ENCODE measurements at regions not wholly inside any gene's neighbourhood (a gene's known extent, or its start where the extent isn't known, plus 50 kb on each side); places are given as distances from the start of the nearest gene placed in this dataset.

DNA sequence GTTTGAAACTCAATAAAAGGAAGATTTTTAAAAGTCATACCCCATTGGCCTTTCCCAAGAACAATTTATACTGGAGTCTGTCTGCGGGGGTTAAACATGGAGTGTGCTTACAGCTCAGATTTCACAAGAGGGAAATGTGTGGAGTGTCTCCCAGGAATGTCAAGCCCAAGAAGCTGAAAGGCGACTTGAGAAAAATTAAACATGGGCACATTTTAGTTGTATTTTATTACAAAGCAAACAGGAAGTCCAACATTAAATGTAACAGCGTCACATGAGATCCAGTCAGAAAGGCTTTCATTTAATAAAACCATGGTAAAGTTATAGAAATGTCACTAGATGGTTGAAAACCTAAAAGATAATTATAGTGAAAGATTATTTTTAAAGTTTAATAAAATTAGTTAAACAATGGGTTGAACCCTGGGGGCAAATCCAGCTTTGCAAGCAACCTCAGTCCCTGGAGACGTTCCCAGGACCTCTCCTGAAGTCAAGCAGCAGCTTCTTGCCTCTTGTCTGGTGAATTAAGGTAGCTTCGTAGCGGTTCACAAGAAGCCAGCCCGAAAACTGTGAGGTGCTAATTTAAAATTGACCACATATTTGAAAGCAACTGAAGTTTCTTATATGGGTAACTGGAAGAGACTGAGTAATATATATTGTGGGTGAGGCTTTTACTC is 168.4 kb upstream of the EDNRA start:
- no peak for DNase-seq (ENCODE audit: low read depth)

DNA sequence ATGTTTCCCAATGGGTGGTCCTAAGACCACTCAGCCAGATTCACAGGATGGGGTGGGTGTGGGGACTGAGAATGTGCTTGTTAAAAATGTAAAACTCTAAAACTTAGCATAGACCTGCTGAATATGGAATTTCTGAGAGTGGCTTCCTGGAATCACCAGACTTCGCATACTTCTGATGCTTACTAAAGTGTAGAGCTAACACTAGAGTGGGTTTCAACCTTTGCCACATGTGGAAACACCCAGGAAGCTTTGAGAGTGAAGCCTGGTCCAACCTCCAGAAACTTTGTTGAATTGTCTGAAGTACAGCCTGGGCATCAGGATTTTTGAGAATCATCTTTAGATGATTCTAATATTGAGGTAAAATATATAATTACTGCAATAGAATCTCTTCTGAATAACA is 167.8 kb upstream of the EDNRA start:
- no peak for DNase-seq (ENCODE audit: low read depth)

DNA sequence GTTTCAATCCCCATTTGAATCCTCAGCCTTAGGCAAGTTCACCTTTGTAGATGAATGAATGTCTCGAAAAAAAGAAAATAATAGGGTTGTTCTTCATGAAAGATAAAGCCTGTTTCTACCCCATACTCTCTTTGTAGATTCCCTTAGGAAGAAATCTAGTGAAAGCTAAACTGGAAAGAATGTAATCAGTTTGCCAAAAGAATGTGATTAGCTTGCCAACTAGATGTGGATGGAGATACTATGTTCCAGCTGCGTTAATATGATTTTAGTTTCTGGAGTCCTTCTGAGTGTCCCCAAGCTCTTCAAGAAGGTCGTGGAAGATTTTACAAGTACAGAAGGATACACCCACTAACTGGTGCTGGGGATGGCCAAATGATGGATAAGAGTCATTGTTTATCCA is 162.3 kb upstream of the EDNRA start:
- no peak for DNase-seq (ENCODE audit: low read depth)

DNA sequence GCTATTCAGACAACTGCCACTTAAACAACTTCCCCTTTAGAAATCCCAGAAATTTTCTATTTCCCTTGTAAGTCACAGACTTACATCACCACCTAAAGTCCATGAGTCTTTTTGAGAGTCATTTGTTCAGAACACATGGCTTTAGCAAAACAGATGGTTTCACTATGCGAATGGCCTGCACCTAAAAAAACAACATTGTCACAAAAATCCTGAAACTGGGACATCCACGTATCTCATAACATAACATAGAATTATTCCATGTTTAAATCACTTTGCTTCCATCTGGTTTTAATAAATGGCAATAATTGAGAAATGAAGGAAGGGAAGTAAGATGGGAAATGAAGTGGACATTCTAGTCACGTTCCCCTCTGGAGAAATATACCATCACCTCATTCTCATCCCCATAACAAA is 155.3 kb upstream of the EDNRA start:
- no peak for DNase-seq (ENCODE audit: low read depth)

DNA sequence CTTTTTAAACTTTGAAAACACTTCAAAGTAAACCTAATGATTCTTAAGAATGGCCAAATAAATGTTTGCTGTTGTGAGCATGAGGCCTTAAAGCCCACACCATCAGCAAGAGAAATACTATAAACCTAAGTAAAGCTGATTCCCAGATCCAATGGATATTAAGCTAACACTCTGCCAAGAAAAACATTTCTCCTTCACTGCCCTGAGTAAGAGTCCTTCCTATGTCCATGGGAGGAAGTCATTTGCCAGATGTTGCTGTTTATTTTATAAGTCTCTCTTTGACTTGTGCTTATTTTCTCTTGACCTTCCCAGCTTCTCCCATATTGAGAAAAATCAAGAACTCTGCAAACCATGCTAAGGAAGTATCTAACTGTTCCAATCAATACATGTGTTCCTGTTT is 154.3 kb upstream of the EDNRA start:
- no peak for DNase-seq (ENCODE audit: low read depth)

DNA sequence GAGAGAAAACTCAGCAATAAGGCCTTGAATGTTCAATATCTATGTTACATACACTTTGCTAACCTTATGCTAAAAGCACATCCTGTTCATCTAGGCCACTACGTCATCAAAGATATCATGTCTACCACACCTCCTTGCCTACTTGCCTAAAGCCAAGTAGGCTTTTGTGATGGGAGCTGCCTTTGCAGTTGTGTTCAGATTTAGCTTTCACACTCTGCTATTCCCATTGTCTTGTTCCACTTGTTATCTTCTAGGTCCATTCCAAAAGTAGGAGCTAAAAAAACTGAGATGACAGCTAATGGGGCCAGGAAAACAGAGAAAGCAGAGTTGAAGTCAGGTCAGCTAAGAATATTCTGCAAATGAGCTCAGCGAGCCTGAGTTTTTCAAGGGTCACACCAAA is 153.6 kb upstream of the EDNRA start:
- no peak for DNase-seq (ENCODE audit: low read depth)

DNA sequence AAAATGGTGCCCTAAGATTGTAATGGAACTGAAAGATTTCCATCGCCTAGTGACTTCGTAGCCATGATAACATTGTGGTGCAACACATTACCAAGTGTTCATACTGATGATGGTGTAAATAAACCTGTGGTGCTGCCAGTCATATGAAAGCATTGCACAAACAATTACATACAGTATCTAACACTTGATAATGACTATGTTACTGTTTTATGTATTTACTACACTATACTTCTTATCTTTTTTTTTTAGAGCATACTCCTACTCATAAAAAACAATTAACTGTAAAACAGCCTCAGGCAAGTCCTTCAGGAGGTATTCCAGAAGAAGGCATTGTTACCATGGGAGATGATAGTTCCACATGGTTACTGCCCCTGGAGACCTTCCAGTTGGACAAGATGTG is 152.7 kb upstream of the EDNRA start:
- no peak for DNase-seq (ENCODE audit: low read depth)

DNA sequence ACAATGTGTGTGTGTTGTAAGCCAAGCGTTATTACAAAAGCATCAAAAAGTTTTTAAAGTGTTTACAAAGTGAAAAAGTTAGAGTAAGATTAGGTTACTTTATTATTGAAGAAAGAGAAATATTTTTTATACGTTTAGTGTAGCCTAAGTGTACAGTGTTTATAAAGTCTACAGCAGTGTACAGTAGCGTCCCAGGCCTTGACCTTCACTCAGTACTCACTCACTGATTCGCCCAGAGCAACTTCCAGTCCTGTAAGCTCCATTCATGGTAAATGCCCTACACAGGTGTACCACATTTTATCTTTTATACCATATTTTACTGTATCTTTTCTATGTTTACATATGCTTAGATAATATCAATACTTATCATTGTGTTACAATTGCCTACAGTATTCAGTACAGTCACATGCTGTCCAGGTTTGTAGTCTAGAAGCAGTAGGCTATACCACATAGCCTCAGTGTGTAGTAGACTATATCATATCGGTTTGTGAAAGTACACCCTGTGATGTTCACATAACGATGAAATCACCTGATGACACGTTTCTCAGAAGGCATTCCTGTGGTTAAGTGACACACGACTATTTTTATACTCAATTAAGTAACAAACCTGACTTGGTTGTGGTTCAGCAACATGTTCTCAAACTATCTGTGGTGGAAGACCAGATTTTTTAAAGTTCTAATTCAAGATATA is 152.0 kb upstream of the EDNRA start:
- DNase-seq (ENCODE audit: low read depth): no peak

DNA sequence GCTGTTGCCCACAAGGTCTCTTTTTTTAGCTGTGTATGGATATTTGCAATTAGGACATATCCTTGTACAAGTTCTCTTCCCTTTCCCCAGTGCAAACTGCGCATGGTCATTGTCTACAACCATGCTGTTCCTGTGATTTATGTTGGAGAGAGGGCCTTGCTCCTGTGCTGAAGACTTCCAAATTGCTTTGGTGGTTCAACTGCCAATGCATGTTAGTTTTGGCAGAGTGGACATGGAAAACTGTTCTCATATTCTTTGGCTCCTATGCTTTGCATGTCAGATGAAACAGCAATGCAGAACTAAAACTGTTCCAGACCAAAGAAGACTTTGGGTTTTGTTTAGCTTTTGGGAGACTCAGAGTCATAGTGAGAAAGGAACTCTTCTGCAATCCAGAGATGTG is 148.8 kb upstream of the EDNRA start:
- DNase-seq (ENCODE audit: low read depth): no peak

DNA sequence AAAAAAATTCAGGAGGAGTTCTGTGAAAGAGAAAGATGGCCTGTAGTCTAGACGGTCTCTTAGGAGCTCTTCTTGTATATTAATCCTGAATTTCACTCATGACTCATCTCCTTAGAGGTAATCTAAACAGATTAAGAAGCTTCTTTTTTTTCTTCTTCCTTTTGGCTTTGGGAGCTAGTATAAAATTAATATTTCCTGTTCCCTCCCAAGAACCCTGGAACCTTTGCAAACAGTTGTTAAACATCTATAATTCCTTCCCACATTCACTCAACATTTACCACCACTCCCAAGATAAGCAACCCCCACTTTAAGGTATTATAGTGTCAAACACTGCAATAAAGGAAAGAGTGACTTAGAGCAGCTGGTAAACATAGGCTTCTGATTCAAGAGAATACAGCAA is 146.4 kb upstream of the EDNRA start:
- no peak for DNase-seq (ENCODE audit: low read depth)

DNA sequence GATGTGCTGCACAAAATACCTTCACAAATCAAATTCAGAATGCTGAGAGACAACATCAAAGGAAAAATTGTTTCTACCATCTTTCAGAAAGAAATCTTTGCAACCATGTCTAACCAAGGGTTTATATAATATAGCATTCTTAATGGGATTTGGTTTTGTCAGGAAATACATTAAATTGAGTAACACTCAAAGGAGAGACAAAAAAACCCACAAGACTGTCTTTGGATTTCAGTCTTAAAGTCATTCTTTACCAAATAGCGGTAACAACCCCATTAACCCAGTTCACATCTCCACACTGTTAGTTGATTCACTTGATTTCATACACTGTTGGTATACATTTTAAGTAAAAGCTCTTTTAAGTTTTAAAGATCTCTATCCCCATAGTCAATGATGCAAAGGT is 145.7 kb upstream of the EDNRA start:
- no peak for DNase-seq (ENCODE audit: low read depth)

DNA sequence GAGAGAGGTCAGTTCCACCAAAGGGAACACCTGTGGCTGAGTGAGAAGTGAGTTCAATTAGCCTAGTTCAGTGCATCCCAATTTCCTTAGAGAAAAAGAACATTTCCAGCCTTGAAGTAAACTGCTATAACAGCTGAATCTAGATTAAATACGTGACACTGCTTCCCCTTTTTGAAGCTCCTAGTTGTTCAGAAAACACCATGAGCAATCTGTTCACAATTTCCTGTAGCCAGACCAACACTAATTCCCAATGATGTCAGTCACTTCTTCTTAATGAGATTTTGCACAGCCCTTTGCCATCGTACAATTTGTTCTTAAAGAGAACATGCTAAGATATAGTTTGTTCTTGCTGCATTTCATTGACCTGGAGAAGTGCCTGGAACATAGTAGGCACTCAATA is 144.6 kb upstream of the EDNRA start:
- DNase-seq (ENCODE audit: low read depth): no peak

DNA sequence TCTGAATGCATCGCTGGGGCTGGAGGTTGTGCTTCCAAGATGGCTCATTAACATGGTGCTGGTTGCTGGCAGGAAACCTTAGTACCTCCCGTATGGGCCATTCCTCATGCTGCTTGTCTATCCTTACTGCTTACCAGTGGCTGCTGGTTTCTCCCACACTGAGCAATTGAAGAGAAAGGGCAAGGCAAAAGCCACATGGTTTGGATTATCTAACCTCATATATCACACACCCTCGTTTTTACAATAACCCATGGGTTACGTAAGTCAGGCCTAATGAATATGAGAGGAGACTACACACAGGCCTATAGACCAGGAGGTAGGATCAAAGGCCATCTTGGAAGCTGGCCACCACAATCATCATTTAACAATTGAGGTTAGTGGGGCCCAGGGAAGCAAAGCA is 141.8 kb upstream of the EDNRA start:
- no peak for DNase-seq (ENCODE audit: low read depth)

DNA sequence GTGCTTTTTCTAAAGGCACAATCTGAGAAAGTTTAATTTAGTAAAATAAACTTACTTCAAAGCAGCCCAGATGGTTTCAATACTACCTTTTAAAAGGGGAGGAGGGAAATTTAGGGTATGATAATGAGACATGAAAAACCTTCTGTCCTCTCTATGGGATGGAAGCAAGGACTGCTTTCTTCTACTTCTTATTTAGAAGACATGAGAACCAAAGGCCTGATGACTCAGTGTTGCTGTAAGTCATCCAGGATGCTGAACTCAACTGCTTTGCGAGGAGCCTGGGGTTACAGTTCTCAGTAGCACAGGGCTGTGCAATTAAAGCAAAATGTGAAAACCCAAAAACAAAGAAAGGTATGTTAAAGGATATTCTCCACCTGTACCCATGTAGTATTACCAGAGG is 140.8 kb upstream of the EDNRA start:
- DNase-seq (ENCODE audit: low read depth): no peak

DNA sequence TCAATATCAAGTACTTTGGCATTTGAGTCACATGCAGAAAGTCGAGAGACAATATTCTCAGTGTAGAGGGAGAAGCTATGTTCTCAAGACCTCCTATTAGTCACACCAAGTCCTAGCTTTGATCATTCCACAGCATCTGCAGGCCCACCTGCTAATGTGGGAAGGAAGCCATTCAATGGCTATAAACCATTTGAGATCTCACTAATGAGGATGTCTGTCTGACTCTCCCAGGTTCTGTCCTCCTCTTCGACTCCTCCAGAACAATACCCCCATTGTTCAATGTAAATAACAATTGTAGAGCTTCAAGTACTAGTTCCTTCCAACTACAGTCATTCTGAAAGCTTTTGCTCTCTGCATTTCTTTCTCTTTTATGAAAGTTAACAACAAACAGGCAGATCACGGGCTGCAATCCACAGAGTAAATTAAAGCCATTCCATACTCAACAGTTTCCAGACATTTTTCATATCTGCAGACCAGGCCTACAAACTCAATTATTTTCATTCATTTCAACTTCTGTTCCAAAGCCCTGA is 140.2 kb upstream of the EDNRA start:
- DNase-seq (ENCODE audit: low read depth): no peak

DNA sequence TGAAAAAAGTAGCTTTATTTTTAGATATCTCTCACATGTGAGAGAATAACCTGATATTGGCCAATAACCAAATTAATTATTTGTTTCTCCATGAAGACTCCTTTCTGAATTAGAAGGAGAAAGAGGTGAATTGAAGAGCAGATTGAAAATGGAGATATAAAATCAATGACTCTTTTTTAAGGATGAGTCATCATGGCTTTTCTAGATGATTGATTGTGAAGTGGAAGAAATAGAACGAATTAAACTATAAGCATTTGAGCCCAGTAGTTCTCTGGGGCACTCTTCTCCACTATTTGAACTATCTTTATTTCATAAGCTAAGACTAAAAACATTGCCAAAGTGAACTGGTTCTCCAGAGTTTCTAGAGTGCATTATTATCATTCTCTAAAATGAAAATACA is 137.2 kb upstream of the EDNRA start:
- no peak for DNase-seq (ENCODE audit: low read depth)

DNA sequence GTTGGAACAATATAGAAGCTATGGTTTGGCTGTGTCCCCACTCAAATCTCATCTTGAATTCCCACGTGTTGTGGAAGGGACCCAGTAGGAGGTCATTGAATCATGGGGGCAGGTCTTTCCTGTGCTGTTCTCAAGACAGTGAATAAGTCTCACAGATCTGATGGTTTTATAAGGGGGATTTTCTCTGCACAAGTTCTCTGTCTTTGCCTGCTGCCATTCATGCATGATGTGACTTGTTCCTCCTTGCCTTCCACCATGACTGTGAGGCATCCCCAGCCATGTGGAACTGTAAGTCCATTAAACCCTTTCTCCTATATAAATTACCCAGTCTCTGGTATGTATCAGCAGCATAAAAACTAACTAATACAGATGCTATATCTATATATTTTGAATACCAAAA is 135.2 kb upstream of the EDNRA start:
- no peak for DNase-seq (ENCODE audit: low read depth)

DNA sequence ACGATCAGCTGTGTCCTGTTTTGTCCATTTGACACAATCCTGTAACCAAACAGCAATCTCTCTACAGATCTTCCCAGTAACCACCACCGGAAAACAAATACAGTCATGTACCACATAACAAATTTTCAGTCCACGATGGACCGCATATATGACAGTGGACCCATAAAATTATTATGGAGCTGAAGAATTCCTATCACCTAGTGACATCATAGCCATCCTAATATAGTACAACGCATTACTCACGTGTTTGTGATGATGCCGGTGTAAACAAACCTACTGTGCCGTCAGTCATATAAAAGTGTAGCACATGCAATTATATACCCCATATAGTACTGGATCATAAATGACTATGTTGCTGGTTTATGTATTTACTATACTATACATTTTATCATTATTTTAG is 133.7 kb upstream of the EDNRA start:
- DNase-seq (ENCODE audit: low read depth): no peak

DNA sequence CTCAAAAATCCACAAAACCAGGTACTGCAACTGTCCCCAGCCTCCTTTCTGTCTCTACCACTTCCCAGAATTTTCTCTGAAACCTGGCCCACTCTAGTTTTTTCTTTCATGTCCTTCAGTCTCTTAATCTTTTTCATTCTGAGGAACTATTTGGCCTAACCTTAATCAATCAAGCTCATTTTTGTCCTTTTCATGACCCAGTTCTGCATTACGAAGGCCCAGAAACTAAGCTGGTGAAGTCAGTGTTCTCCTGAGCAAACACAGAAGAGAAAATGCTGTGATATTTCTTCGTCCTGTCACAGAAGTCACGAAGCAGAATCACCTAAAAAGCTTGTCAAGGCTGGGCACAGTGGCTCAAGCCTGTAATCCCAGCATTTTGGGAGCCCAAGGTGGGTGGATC is 131.7 kb upstream of the EDNRA start:
- no peak for DNase-seq (ENCODE audit: low read depth)

DNA sequence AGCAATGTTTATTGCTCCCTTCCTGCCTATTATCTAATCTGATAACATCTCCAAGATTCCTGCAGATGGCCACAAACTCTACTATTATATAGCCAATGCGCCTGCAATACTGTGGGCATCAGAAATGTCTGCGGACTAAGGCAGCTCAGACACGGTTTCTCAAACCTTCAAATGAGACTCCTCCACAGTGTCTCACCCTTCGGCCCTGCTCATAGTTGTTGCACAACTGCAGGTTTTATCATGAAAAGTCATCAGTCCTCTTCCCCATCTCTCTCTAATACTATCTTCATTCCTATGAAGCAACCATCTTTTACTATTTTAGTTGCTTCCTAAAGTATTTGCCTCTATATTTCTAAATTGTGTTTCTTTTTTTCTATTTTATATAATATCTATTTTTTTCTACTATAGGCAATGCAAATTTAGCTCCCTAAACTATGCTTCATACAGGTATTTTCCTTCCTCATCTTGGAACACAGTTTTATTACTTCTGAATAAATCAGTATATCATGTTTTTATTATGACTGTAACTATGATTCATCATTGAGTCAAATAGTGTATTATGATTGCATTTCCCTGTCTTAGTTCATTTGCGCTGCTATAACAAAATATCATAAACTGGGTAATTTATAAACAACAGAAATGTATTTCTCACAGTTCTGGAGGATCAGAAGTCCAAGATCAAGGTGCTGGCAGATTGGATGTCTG is 129.7 kb upstream of the EDNRA start:
- DNase-seq (ENCODE audit: low read depth): no peak

DNA sequence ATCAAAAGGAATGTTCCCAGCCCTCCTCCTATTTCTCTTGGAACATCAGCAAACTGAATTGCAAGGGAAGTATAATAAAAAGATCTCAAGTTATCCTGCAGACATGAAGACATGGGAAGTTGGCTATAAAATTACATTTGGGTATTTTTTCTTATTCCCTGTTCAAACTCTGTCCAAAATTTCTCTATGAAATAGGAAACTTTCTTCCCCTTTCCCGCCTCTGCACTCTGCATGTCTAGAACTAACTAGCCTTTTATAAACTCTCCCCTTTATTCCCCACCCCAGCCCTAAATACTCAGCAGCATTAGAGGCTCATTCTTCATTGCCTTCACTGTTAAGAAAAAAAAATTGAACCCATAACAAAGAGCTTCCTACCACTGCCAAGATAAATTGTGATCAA is 126.7 kb upstream of the EDNRA start:
- DNase-seq (ENCODE audit: low read depth): no peak

DNA sequence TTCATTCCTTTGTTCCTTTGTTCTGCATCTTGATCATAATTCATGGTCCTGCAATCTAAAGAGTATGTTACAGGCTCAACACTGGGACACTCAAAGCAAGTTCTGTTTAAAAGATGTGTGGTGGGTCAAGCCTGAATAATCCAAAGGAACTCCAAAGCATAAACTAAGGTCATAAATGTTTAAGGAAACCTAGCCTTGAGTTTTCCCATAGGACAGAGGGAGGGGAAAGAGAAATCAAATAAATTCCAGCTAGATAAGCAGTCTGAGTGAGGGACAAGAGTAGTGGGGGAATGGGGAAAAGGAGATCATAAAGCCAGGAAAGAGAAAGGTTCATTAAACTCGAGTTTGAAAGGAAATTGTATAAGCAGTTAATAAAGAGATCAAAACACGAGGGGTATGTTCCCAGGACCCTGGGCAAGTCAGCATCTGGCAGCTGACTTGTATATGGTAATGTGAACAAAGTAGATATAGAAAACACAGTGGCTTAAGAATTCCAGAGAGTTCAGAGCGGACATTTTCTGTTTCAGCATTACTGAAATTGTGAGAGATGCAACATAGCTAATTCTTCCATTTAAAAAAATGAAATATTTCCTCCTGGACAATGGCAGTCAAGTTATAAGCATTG is 125.8 kb upstream of the EDNRA start:
- DNase-seq (ENCODE audit: low read depth): no peak

DNA sequence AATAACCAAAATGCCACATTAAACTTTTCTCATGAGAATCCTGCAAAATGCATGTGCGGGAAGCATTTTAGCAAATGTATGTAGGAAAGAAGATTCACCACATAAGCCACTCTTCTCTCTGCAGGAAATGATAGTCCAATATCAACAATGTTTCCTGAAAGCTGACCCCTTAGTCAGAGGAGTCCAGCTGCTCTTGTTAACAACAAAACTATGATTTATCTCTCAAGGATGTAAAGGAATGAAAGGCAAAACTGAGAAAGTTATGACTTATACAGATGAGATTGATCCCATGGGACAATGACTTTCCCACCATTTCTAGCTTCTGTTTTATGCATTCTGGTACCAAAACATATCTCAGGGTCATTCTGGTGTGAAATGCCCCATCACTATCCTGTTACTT is 125.0 kb upstream of the EDNRA start:
- DNase-seq (ENCODE audit: low read depth): no peak
